PFSK-1 (cell line): ENCODE measurements at regions not wholly inside any gene's neighbourhood (a gene's known extent, or its start where the extent isn't known, plus 50 kb on each side); places are given as distances from the start of the nearest gene placed in this dataset.

Experiments
- FOXP2 ChIP-seq: optimal IDR thresholded peaks from 2 replicates; pipeline ENCODE3; 2011; ENCODE audit warnings: borderline replicate concordance, control low read depth, inconsistent platforms; ENCODE audit not compliant: insufficient read depth; ENCODE audit errors: extremely low read length, extremely low read depth
- POLR2AphosphoS5 ChIP-seq: IDR thresholded peaks from 2 replicates; pipeline ENCODE4 v1.6.1; 2012; ENCODE audit warnings: low read depth, mild to moderate bottlenecking, control low read depth, low read length, moderate library complexity
- SIN3A ChIP-seq: IDR thresholded peaks from 2 replicates; pipeline ENCODE4 v1.6.1; 2012; ENCODE audit warnings: mild to moderate bottlenecking, low read length, moderate library complexity, borderline replicate concordance; ENCODE audit not compliant: insufficient read depth
- TAF1 ChIP-seq: IDR thresholded peaks from 2 replicates; pipeline ENCODE4 v1.6.1; 2012; ENCODE audit warnings: low read length, control low read depth, borderline replicate concordance; ENCODE audit not compliant: insufficient read depth
- TF ChIP-seq, protein P1 (sequence below), 2 experiments: IDR thresholded peaks; 2 replicates each; pipeline versions ENCODE4 v1.6.1 to v1.8.0; 2011 to 2012; ENCODE audit warnings: low read depth in 2 of 2, low read length in 2 of 2, control low read depth in 1 of 2, inconsistent platforms in 1 of 2, mild to moderate bottlenecking in 1 of 2, moderate library complexity in 1 of 2; ENCODE audit not compliant: insufficient read depth in 1 of 2

DNA sequence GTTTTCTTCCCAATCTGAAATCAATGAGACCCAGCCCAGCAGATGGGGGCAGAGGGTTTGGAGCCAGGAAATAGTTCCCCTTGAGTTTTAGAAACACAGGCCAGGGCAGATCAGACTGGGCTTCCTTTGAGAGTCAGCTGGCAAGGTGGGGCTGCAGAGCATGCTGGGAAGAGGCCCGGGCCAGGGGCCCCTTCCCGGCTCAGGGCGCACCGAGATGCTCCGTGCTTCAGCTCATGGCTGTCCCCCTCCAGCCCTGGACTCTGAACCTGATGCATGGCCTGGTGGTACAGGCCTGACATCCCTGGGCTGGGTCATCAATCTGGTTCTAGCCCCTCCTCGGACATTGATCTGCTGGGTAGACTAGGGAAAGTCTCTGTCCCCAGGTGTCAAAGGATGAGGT lies 65.1 kb upstream of the RUNX3 start:
- TF ChIP-seq TAF1 (no peak), FOXP2 (no peak), POLR2AphosphoS5 (no peak), SIN3A (no peak)
- TF ChIP-seq, protein P1, sequence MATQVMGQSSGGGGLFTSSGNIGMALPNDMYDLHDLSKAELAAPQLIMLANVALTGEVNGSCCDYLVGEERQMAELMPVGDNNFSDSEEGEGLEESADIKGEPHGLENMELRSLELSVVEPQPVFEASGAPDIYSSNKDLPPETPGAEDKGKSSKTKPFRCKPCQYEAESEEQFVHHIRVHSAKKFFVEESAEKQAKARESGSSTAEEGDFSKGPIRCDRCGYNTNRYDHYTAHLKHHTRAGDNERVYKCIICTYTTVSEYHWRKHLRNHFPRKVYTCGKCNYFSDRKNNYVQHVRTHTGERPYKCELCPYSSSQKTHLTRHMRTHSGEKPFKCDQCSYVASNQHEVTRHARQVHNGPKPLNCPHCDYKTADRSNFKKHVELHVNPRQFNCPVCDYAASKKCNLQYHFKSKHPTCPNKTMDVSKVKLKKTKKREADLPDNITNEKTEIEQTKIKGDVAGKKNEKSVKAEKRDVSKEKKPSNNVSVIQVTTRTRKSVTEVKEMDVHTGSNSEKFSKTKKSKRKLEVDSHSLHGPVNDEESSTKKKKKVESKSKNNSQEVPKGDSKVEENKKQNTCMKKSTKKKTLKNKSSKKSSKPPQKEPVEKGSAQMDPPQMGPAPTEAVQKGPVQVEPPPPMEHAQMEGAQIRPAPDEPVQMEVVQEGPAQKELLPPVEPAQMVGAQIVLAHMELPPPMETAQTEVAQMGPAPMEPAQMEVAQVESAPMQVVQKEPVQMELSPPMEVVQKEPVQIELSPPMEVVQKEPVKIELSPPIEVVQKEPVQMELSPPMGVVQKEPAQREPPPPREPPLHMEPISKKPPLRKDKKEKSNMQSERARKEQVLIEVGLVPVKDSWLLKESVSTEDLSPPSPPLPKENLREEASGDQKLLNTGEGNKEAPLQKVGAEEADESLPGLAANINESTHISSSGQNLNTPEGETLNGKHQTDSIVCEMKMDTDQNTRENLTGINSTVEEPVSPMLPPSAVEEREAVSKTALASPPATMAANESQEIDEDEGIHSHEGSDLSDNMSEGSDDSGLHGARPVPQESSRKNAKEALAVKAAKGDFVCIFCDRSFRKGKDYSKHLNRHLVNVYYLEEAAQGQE (IDR thresholded peaks at IDR 0.05; ENCODE audit: insufficient read depth in 1 of 2, low read depth in 2 of 2, low read length in 2 of 2), result no peak

DNA sequence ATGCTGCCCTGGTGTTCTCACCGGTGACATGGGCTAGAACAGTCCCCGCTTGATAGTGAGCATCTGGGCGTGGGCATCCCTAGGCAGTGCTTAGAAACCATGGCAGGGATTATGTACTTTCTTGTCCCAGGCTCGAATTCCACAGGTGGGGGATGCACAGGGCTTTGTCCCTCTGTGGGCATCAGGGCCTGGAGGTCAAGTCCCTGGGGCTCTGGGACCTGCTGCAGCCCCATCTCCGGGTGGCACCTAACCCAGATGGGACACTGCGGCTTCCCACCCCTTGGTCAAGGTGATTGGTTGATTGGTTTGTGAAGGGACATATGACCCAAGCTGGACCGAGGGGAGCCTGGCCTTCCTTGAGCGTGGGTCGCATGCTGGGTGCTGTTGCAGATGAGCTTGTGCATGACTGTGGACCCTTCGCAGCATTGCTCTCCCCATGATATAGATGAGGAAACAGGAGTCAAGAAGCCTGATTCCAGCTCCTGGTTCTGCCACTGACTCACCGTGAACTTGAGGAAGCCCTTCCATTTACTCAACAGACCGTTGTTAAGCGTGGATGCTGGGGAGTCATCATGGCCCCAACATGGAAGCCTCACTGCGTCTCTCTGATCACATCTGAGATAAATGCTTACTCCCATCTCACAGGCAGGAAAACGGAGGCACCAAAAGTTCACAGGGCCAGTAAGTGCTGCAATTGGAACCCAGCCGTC lies 64.0 kb upstream of the RUNX3 start:
- TF ChIP-seq SIN3A (no peak), FOXP2 (no peak), TAF1 (no peak), POLR2AphosphoS5 (no peak)
- TF ChIP-seq, protein P1 (IDR thresholded peaks at IDR 0.05; ENCODE audit: insufficient read depth in 1 of 2, low read depth in 2 of 2, low read length in 2 of 2), result no peak

DNA sequence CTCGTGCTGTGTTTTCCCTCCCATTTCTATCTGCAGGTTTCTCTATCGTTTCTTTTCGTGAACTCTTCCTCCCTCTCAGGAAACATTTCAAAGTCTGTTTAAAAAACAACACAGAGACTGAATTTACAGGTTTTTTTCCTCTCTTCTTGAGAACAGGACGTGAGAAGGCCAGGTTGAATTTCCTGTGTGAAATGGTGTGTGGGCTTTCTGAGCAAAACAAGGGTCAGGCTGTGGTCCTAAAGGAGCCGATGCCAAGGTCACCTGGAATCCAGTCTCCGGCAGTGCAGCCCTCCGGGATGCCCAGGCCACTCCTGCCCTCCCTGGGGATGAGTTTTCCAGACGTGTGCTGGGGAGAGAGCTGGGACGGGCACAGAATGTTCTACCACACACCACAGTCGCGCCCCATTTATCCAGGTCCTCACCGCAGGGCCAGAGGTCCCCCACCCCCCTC lies 62.7 kb upstream of the RUNX3 start:
- TF ChIP-seq, protein P1 (IDR thresholded peaks at IDR 0.05; ENCODE audit: insufficient read depth in 1 of 2, low read depth in 2 of 2, low read length in 2 of 2), result no peak
- TF ChIP-seq FOXP2 (no peak), SIN3A (no peak), POLR2AphosphoS5 (no peak), TAF1 (no peak)

DNA sequence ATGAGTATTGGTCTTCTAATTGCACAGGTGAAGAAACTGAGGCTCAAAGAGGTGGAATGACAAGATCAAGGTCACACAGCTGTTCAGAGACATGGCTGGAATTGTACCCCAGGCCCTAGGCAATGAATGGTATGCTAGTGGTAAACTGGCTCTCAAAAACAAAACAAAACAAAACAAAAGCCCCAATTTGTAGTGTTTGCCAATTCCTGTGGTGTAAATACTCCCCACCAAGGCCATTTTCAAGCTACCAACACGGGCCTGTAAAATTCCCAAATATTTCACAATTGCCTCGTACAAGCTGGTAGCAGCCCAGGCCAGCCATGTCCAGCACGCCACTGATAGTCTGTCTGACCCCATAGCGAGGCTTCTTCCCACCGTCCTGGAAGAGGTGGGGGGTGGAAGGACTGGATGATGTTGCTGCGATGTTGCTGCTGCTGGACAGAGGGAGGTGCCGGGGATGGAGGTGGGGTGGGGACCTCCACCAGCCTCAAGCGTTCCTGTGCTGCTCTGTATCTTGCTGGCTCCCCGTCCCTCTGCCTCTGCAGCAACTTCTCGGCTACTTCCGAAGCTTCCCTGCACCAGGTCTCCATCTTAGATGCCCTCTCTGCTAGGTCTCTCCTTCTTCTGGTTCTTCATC lies 62.2 kb upstream of the RUNX3 start:
- TF ChIP-seq, protein P1 (IDR thresholded peaks at IDR 0.05; ENCODE audit: insufficient read depth in 1 of 2, low read depth in 2 of 2, low read length in 2 of 2), result no peak
- no peak for TF ChIP-seq SIN3A
- no peak for TF ChIP-seq TAF1
- no peak for TF ChIP-seq FOXP2
- no peak for TF ChIP-seq POLR2AphosphoS5
